ENCODE measurements at regions not wholly inside any gene's neighbourhood (a gene's known extent, or its start where the extent isn't known, plus 50 kb on each side); places are given as distances from the start of the nearest gene placed in this dataset.
"Not testable (repeated sequence)": the region's sequence is repeated elsewhere in the genome, so short reads cannot be mapped to it uniquely, and the experiment has no call there.

- no peak overlapping the region for H3K27ac Mint-ChIP-seq
- Histone ChIP-seq H3K9me3 (ENCODE audit: control insufficient read depth, low read length) (no peaks in the 10 kb centered on the region), H3K9ac (ENCODE audit: extremely low read depth, low read length, poor library complexity, severe bottlenecking) (no peak overlapping the region), H3K36me3 (ENCODE audit: control insufficient read depth, insufficient read depth, low read length) (no peaks in the 10 kb centered on the region), H3K27ac (ENCODE audit: low read depth, low read length) (no peak overlapping the region), H3K27me3 (ENCODE audit: control insufficient read depth, insufficient read depth, low read length, poor library complexity, severe bottlenecking) (no peaks in the 10 kb centered on the region), H3K4me1 (ENCODE audit: control insufficient read depth, insufficient read depth, low read length) (peaks cover 5% of the 10 kb centered on the region), H3K4me3 (ENCODE audit: low read length) (no peak overlapping the region)
- H3K9me3 Mint-ChIP-seq = peaks cover 8% of the 10 kb centered on the region
- H3K4me3 Mint-ChIP-seq = no peak overlapping the region
- no peak for TF ChIP-seq CTCF (conservative IDR thresholded peaks at IDR 0.05)
- H3K4me1 Mint-ChIP-seq = peaks cover 12% of the 10 kb centered on the region
- DNase-seq = no peak
- 81 to 85% methylated on average over 7 of the region's 7 CpGs for WGBS, 2 experiments (ENCODE audit: insufficient coverage in 1 of 2, insufficient read length in 1 of 2)
- no peaks in the 10 kb centered on the region for H3K36me3 Mint-ChIP-seq (ENCODE audit: low read depth)
- H3K27me3 Mint-ChIP-seq (ENCODE audit: insufficient read depth) = peaks cover 3% of the 10 kb centered on the region
These were observed 104.0 kb downstream of the CDC7 start for GRCh38 chr1:91604632-91605031.

GRCh38 chr1:91605566-91605965 lies 104.9 kb downstream of the CDC7 start:
- no peak overlapping the region for H3K27ac ChIP-seq (ENCODE audit: low read depth, low read length)
- Mint-ChIP-seq H3K36me3 (ENCODE audit: low read depth) (no peaks in the 10 kb centered on the region), H3K4me3 (no peak overlapping the region), H3K4me1 (peaks cover 20% of the 10 kb centered on the region), H3K27me3 (ENCODE audit: insufficient read depth) (peaks cover 3% of the 10 kb centered on the region), H3K9me3 (peaks cover 8% of the 10 kb centered on the region), H3K27ac (no peak overlapping the region)
- no peak overlapping the region for H3K9ac ChIP-seq (ENCODE audit: extremely low read depth, low read length, poor library complexity, severe bottlenecking)
- peaks cover 9% of the 10 kb centered on the region for H3K4me1 ChIP-seq (ENCODE audit: control insufficient read depth, insufficient read depth, low read length)
- no peaks in the 10 kb centered on the region for H3K9me3 ChIP-seq (ENCODE audit: control insufficient read depth, low read length)
- WGBS, 2 experiments (ENCODE audit: insufficient coverage in 1 of 2, insufficient read length in 1 of 2) = 61% methylated on average over 3 of the region's 3 CpGs; no CpG with 5 or more reads in 1 of the 2 experiments
- no peak overlapping the region for H3K4me3 ChIP-seq (ENCODE audit: low read length)
- DNase-seq = no peak
- no peaks in the 10 kb centered on the region for H3K27me3 ChIP-seq (ENCODE audit: control insufficient read depth, insufficient read depth, low read length, poor library complexity, severe bottlenecking)
- H3K36me3 ChIP-seq (ENCODE audit: control insufficient read depth, insufficient read depth, low read length) = no peaks in the 10 kb centered on the region
- TF ChIP-seq CTCF (conservative IDR thresholded peaks at IDR 0.05) = no peak

GRCh38 chr1:91606546-91607078 lies 106.0 kb downstream of the CDC7 start:
- Mint-ChIP-seq H3K27me3 (ENCODE audit: insufficient read depth) (no peaks in the 10 kb centered on the region), H3K4me3 (no peak overlapping the region), H3K27ac (no peak overlapping the region), H3K4me1 (peaks cover 27% of the 10 kb centered on the region), H3K9me3 (peaks cover 8% of the 10 kb centered on the region), H3K36me3 (ENCODE audit: low read depth) (no peaks in the 10 kb centered on the region)
- Histone ChIP-seq H3K9ac (ENCODE audit: extremely low read depth, low read length, poor library complexity, severe bottlenecking) (no peak overlapping the region), H3K36me3 (ENCODE audit: control insufficient read depth, insufficient read depth, low read length) (no peaks in the 10 kb centered on the region), H3K4me3 (ENCODE audit: low read length) (no peak overlapping the region), H3K4me1 (ENCODE audit: control insufficient read depth, insufficient read depth, low read length) (peaks cover 15% of the 10 kb centered on the region), H3K9me3 (ENCODE audit: control insufficient read depth, low read length) (no peaks in the 10 kb centered on the region), H3K27ac (ENCODE audit: low read depth, low read length) (no peak overlapping the region), H3K27me3 (ENCODE audit: control insufficient read depth, insufficient read depth, low read length, poor library complexity, severe bottlenecking) (no peaks in the 10 kb centered on the region)
- DNase-seq = no peak
- TF ChIP-seq CTCF (conservative IDR thresholded peaks at IDR 0.05) = no peak
- 81 to 92% methylated on average over 3 to 7 of the region's 7 CpGs for WGBS, 2 experiments (ENCODE audit: insufficient coverage in 1 of 2, insufficient read length in 1 of 2)

GRCh38 chr1:91607686-91608085 lies 107.0 kb downstream of the CDC7 start:
- not testable (repeated sequence) for H3K27me3 Mint-ChIP-seq (ENCODE audit: insufficient read depth); H3K36me3 ChIP-seq (ENCODE audit: control insufficient read depth, insufficient read depth, low read length); H3K27me3 ChIP-seq (ENCODE audit: control insufficient read depth, insufficient read depth, low read length, poor library complexity, severe bottlenecking); H3K9me3 ChIP-seq (ENCODE audit: control insufficient read depth, low read length); H3K27ac Mint-ChIP-seq; DNase-seq; H3K4me3 ChIP-seq (ENCODE audit: low read length); H3K9me3 Mint-ChIP-seq; H3K27ac ChIP-seq (ENCODE audit: low read depth, low read length); H3K9ac ChIP-seq (ENCODE audit: extremely low read depth, low read length, poor library complexity, severe bottlenecking); H3K4me3 Mint-ChIP-seq; H3K36me3 Mint-ChIP-seq (ENCODE audit: low read depth)
- 91 to 100% methylated on average over 1 to 2 of the region's 3 CpGs for WGBS, 2 experiments (ENCODE audit: insufficient coverage in 1 of 2, insufficient read length in 1 of 2)
- peaks cover 25% of the 10 kb centered on the region for H3K4me1 Mint-ChIP-seq
- H3K4me1 ChIP-seq (ENCODE audit: control insufficient read depth, insufficient read depth, low read length) = peaks cover 23% of the 10 kb centered on the region
